ENCODE measurements at regions not wholly inside any gene's neighbourhood (a gene's known extent, or its start where the extent isn't known, plus 50 kb on each side); places are given as distances from the start of the nearest gene placed in this dataset.

DNA sequence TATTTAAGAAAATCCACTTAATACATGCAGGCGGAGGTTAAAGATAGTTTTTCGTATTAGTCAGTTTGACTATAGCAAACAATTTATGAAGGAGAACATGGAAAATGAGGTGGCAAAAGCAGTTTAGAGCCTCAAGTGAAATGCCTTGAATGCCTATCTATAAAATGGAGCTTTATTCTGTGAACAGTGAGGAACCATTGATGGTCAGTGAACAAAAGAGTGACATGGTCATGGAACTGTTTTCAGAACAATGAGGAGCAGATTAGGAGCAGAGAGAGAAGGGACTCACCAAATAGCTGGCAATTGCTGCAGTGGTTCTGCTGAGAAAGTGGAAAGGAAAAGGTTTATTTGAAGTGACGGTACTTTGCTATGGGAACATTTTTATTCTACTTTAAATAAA lies 299.8 kb downstream of the DUSP10 start:
- no peak for TF ChIP-seq POLR2AphosphoS5 (IDR thresholded peaks at IDR 0.05; ENCODE audit: low read depth)
- TF ChIP-seq, protein P1, sequence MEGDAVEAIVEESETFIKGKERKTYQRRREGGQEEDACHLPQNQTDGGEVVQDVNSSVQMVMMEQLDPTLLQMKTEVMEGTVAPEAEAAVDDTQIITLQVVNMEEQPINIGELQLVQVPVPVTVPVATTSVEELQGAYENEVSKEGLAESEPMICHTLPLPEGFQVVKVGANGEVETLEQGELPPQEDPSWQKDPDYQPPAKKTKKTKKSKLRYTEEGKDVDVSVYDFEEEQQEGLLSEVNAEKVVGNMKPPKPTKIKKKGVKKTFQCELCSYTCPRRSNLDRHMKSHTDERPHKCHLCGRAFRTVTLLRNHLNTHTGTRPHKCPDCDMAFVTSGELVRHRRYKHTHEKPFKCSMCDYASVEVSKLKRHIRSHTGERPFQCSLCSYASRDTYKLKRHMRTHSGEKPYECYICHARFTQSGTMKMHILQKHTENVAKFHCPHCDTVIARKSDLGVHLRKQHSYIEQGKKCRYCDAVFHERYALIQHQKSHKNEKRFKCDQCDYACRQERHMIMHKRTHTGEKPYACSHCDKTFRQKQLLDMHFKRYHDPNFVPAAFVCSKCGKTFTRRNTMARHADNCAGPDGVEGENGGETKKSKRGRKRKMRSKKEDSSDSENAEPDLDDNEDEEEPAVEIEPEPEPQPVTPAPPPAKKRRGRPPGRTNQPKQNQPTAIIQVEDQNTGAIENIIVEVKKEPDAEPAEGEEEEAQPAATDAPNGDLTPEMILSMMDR (IDR thresholded peaks at IDR 0.05; ENCODE audit: insufficient read depth, low read length): no peak
- TF ChIP-seq GABPA (IDR thresholded peaks at IDR 0.05; ENCODE audit: low read depth): no peak
- no peak for TF ChIP-seq SPI1 (IDR thresholded peaks at IDR 0.05; ENCODE audit: borderline replicate concordance, low read depth)
- TF ChIP-seq, protein P2, sequence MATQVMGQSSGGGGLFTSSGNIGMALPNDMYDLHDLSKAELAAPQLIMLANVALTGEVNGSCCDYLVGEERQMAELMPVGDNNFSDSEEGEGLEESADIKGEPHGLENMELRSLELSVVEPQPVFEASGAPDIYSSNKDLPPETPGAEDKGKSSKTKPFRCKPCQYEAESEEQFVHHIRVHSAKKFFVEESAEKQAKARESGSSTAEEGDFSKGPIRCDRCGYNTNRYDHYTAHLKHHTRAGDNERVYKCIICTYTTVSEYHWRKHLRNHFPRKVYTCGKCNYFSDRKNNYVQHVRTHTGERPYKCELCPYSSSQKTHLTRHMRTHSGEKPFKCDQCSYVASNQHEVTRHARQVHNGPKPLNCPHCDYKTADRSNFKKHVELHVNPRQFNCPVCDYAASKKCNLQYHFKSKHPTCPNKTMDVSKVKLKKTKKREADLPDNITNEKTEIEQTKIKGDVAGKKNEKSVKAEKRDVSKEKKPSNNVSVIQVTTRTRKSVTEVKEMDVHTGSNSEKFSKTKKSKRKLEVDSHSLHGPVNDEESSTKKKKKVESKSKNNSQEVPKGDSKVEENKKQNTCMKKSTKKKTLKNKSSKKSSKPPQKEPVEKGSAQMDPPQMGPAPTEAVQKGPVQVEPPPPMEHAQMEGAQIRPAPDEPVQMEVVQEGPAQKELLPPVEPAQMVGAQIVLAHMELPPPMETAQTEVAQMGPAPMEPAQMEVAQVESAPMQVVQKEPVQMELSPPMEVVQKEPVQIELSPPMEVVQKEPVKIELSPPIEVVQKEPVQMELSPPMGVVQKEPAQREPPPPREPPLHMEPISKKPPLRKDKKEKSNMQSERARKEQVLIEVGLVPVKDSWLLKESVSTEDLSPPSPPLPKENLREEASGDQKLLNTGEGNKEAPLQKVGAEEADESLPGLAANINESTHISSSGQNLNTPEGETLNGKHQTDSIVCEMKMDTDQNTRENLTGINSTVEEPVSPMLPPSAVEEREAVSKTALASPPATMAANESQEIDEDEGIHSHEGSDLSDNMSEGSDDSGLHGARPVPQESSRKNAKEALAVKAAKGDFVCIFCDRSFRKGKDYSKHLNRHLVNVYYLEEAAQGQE (IDR thresholded peaks at IDR 0.05; ENCODE audit: insufficient replicate concordance, low read depth): no peak
- Histone ChIP-seq H3K27me3 (ENCODE audit: insufficient read depth, poor library complexity, severe bottlenecking) (no peaks in the 10 kb centered on the region), H3K27ac (replicated peaks) (no peak overlapping the region), H3K4me3 (replicated peaks; ENCODE audit: insufficient read depth, low read length) (no peak overlapping the region)
- no peak for DNase-seq (ENCODE audit: low read depth in 1 of 2, low spot score in 1 of 2)

DNA sequence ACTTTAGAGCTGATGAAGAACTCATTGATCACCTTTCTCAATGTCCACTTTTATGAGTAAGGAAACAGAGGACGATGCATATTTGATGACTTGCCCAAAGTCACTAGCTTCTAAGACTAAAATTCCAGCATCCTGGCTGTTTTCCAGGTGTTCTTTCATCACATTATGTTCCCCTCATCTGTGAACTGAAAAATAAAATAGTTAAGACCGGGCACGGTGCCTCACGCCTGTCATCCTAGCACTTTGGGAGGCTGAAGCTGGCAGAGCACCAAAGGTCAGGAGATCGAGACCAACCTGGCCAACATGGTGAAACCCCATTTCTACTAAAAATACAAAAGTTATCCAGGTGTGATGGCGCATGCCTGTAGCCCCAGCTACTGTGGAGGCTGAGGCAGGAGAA lies 297.5 kb downstream of the DUSP10 start:
- TF ChIP-seq, protein P1 (IDR thresholded peaks at IDR 0.05; ENCODE audit: insufficient read depth, low read length): no peak
- no peak for TF ChIP-seq POLR2AphosphoS5 (IDR thresholded peaks at IDR 0.05; ENCODE audit: low read depth)
- TF ChIP-seq, protein P2 (IDR thresholded peaks at IDR 0.05; ENCODE audit: insufficient replicate concordance, low read depth): no peak
- no peak for TF ChIP-seq SPI1 (IDR thresholded peaks at IDR 0.05; ENCODE audit: borderline replicate concordance, low read depth)
- no peak for TF ChIP-seq GABPA (IDR thresholded peaks at IDR 0.05; ENCODE audit: low read depth)
- H3K27ac ChIP-seq (replicated peaks): no peak overlapping the region
- no peaks in the 10 kb centered on the region for H3K27me3 ChIP-seq (ENCODE audit: insufficient read depth, poor library complexity, severe bottlenecking)
- no peak for DNase-seq (ENCODE audit: low read depth in 1 of 2, low spot score in 1 of 2)
- H3K4me3 ChIP-seq (replicated peaks; ENCODE audit: insufficient read depth, low read length): no peak overlapping the region

DNA sequence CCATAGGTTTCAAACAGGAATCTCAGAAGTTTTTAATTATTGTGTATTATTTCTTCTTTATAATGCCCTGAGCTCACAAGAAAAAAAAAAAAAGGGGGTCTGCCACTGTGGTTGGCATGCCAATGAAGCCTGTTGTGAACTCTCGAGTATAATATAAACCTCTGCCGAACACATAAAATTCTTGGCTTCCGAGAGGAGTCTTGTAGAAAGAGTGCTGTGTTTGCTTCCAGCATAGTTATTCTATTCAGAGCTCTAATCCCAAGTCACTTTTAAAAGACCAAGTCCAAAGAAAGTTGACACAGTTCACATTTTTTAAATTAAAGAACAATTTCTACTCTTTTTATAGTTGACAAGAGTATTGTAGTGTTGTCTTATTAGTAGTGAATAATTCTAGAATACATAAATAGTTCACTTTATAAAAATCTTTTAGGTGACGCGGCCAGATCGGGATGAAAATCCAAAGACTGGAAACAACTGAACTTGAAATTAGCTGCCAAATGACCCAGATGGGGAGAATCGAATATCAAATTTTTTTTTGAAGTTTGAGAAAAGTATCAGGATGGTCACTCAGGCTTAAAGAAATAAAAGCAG lies 293.2 kb downstream of the DUSP10 start:
- no peaks in the 10 kb centered on the region for H3K27me3 ChIP-seq (ENCODE audit: insufficient read depth, poor library complexity, severe bottlenecking)
- TF ChIP-seq SPI1 (IDR thresholded peaks at IDR 0.05; ENCODE audit: borderline replicate concordance, low read depth) (no peak), POLR2AphosphoS5 (IDR thresholded peaks at IDR 0.05; ENCODE audit: low read depth) (no peak), GABPA (IDR thresholded peaks at IDR 0.05; ENCODE audit: low read depth) (no peak)
- TF ChIP-seq, protein P1 (IDR thresholded peaks at IDR 0.05; ENCODE audit: insufficient read depth, low read length): no peak
- TF ChIP-seq, protein P2 (IDR thresholded peaks at IDR 0.05; ENCODE audit: insufficient replicate concordance, low read depth): no peak
- H3K27ac ChIP-seq (replicated peaks): no peak overlapping the region
- H3K4me3 ChIP-seq (replicated peaks; ENCODE audit: insufficient read depth, low read length): no peak overlapping the region
- no peak for DNase-seq (ENCODE audit: low read depth in 1 of 2, low spot score in 1 of 2)
